ENCODE measurements at regions not wholly inside any gene's neighbourhood (a gene's known extent, or its start where the extent isn't known, plus 50 kb on each side); places are given as distances from the start of the nearest gene placed in this dataset.

DNA sequence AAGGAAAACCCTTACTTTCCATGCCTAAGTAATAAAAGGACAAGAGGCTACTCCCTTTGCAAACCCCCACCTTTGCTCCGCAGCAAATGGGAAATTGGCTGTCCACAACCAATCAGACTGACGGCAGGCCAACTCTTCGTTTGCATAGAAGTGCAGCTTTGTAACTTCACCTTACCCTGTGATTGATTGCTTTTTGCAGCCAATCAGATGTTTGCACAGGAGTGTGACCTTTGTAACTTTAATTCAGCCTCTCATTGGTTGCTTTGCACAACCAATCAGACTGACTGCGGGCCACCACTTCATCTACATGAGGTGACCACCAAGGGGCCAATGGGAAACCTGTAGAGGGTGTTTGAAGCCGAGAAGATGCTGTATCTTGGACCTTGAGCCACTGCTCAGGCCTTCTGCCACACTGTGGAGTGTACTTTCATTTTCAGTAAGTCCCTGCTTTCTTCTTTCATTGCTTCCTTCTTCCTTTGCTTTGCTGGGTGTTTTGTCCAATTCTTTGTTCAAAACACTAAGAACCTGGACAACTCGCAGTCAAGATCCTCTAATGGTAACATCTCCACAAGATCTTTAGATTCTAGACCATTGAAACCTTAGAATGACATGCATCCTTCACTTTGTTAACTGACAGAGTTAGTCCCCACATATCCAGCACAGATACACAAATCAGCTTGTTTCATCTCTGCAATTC lies 51.3 kb upstream of the FREM1 start:
- no peak for DNase-seq

DNA sequence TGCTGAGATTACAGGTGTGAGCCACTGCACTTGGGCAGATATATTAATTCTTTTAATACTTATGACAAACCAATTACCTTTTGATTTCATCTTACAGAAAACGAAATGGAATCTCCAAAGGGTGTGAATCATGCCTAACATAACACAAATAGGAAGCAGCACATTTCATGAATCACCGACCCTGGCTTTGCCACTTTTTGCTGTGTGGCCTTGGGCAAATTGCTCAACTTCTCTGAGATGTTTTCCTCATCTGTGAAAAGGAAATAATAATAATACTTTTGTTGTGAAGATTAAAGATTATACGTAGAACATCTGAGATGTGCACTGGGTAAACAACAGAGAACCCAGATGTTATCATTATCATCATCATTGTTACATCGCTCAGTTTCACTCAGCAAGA lies 50.7 kb upstream of the FREM1 start:
- no peak for DNase-seq

Measured in CD4-positive, alpha-beta T cell treated with Interleukin-17A for 4 hours (primary cell).